ENCODE measurements at regions not wholly inside any gene's neighbourhood (a gene's known extent, or its start where the extent isn't known, plus 50 kb on each side); places are given as distances from the start of the nearest gene placed in this dataset.

GRCh38 chr4:145427991-145428390, 53.7 kb upstream of the SMAD1 start:
- no peak for DNase-seq (ENCODE audit: low spot score)

GRCh38 chr4:145427221-145427620, 54.4 kb upstream of the SMAD1 start:
- no peak for DNase-seq (ENCODE audit: low spot score)

- no peak for DNase-seq (ENCODE audit: low spot score)
These were observed 58.5 kb upstream of the SMAD1 start for GRCh38 chr4:145423017-145423708.

GRCh38 chr4:145420595-145421214, 60.9 kb upstream of the SMAD1 start:
- no peak for DNase-seq (ENCODE audit: low spot score)

- DNase-seq (ENCODE audit: low spot score) = no peak
These were observed 62.9 kb upstream of the SMAD1 start for GRCh38 chr4:145418739-145419138.

GRCh38 chr4:145417348-145418130, 64.1 kb upstream of the SMAD1 start:
- DNase-seq (ENCODE audit: low spot score) = no peak

GRCh38 chr4:145414841-145415240, 66.8 kb upstream of the SMAD1 start:
- DNase-seq (ENCODE audit: low spot score) = no peak

GRCh38 chr4:145414226-145414625, 67.4 kb upstream of the SMAD1 start:
- DNase-seq (ENCODE audit: low spot score) = no peak

- no peak for DNase-seq (ENCODE audit: low spot score)
These were observed 74.7 kb upstream of the SMAD1 start for GRCh38 chr4:145406970-145407369.

GRCh38 chr4:145404761-145405160, 76.9 kb upstream of the SMAD1 start:
- no peak for DNase-seq (ENCODE audit: low spot score)

GRCh38 chr4:145396581-145396980, 85.1 kb upstream of the SMAD1 start:
- DNase-seq (ENCODE audit: low spot score) = no peak

- no peak for DNase-seq (ENCODE audit: low spot score)
These were observed 91.1 kb upstream of the SMAD1 start for GRCh38 chr4:145390571-145390970.

- no peak for DNase-seq (ENCODE audit: low spot score)
These were observed 92.1 kb upstream of the SMAD1 start for GRCh38 chr4:145389550-145389949.

- no peak for DNase-seq (ENCODE audit: low spot score)
These were observed 93.6 kb upstream of the SMAD1 start for GRCh38 chr4:145388043-145388442.

GRCh38 chr4:145387079-145387478, 94.6 kb upstream of the SMAD1 start:
- no peak for DNase-seq (ENCODE audit: low spot score)

GRCh38 chr4:145381163-145381562, 100.5 kb upstream of the SMAD1 start:
- DNase-seq (ENCODE audit: low spot score) = no peak

GRCh38 chr4:145380123-145380522, 101.5 kb upstream of the SMAD1 start:
- DNase-seq (ENCODE audit: low spot score) = no peak

- DNase-seq (ENCODE audit: low spot score) = no peak
These were observed 106.2 kb upstream of the SMAD1 start for GRCh38 chr4:145375416-145375815.

- no peak for DNase-seq (ENCODE audit: low spot score)
These were observed 129.1 kb upstream of the SMAD1 start for GRCh38 chr4:145352438-145353145.

GRCh38 chr4:145351922-145352321, 129.7 kb upstream of the SMAD1 start:
- no peak for DNase-seq (ENCODE audit: low spot score)

GRCh38 chr4:145351162-145351561, 130.5 kb upstream of the SMAD1 start:
- no peak for DNase-seq (ENCODE audit: low spot score)

- DNase-seq (ENCODE audit: low spot score) = no peak
These were observed 133.4 kb upstream of the SMAD1 start for GRCh38 chr4:145348291-145348690.

GRCh38 chr4:145347684-145348083, 134.0 kb upstream of the SMAD1 start:
- no peak for DNase-seq (ENCODE audit: low spot score)
